LNCAP (cell line): ENCODE measurements at regions not wholly inside any gene's neighbourhood (a gene's known extent, or its start where the extent isn't known, plus 50 kb on each side); places are given as distances from the start of the nearest gene placed in this dataset.

Experiments
- CTCF ChIP-seq: fragments of 450-650 bp; IDR thresholded peaks from 2 replicates; pipeline ENCODE4 v1.5.1; 2017; ENCODE audit warnings: mild to moderate bottlenecking

DNA sequence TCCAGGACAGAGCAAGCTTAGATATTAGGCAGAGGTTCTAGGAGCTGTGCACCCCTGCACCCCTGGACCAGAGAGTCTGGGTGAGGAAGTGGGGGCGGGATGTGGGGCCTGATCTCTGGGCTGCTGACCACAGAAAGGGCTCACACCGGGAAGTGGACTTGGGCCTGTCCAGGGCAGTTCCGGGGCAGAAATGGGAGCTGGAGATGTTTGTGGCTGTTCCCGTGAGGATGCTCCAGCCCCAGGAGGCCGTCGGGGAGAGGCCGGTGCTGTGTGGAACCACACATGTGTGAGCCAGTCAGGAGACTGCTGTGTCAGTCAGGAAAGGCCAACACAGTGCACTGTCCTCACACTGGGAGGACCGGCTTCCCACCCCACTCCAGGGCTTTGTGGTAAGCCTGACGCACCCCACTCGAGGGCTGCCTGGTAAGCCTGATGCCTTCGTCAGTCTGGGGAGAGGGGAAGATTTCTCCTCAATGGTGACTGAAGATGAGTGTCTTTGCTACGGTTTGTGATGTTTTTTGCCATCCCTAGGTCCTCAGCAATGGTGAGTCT is 741.0 kb downstream of the BRD1 start:
- TF ChIP-seq CTCF = no peak

- TF ChIP-seq CTCF = no peak
Measured at GRCh38 chr22:49086181-49086580, 741.5 kb downstream of the BRD1 start.

- no peak for TF ChIP-seq CTCF
Measured at GRCh38 chr22:49084206-49084605, 743.5 kb downstream of the BRD1 start.

GRCh38 chr22:49083607-49084006 is 744.1 kb downstream of the BRD1 start:
- TF ChIP-seq CTCF = no peak

DNA sequence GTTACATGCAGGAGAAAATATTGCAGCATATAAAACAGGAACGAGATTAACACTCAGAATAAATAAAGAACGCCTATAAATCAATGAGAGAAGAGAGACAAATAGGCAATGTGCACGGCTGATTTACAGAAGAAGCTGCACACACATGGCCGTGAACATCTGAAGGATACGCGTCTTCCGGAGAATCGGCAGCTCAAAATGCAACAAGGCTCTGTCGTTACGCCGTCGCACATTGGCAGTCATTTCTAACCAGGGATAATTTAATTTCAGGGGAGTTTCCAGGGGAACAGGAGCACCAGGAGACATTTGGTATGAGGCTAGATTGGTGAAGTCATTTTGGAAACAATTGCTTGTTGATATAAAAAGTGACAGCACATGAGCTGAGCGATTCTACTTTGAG is 745.2 kb downstream of the BRD1 start:
- TF ChIP-seq CTCF = no peak

GRCh38 chr22:49081926-49082325 is 745.7 kb downstream of the BRD1 start:
- no peak for TF ChIP-seq CTCF

DNA sequence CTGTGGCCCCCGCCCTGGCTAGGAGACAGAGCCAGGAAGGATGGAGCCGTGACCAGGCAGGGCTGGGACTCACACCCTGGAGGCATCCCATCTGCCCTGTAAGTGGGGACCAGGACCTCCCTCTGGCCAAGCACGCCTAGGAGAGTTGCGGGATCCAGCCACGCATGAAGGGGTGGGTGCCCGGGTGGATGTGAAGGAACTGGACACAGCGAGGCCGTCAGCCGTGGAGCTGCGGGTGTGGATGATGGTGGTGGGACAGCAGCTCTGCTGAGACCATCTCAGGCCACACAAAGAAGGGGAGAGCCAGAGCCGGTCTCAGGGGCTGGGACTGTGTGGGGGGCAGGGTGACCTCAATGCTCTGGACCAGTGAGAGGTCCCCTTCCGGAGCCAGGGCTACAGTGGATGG is 746.4 kb downstream of the BRD1 start:
- TF ChIP-seq CTCF = no peak

DNA sequence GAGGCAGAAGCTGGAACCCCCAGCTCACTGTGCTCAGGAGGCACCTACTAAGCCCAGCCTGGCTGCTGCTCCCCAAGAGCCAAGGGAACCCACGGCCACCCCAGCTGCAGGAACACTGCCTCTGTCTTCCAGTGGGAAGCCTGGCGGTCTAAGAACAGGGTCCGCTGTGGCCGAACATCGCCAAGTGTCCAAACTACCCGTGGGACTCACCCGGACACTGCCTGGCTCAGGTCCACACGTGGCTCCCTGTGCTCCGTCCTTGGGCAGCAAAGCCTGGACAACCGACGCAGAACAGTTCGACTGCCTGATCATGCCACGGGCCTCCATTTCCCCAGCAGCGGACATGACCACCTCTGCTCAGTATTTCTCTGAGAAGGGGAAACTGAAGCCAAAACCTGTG is 747.0 kb downstream of the BRD1 start:
- TF ChIP-seq CTCF = no peak
